Retinal pigment epithelial cell (primary cell): ENCODE measurements at regions not wholly inside any gene's neighbourhood (a gene's known extent, or its start where the extent isn't known, plus 50 kb on each side); places are given as distances from the start of the nearest gene placed in this dataset.

Experiments used
- DNase-seq: peaks from one replicate; pipeline ENCODE4 v3.0.0-alpha.2; 2010; ENCODE audit warnings: low read depth
- H3K4me3 ChIP-seq: 2 replicates; pipeline ENCODE4 v1.5.1; 2011; ENCODE audit warnings: mild to moderate bottlenecking, low read length, control low read depth, moderate library complexity
- TF ChIP-seq, protein P1 (sequence below): conservative IDR thresholded peaks from 2 replicates; pipeline ENCODE4 v1.5.1; 2011; ENCODE audit warnings: low read depth, low read length, control low read depth, inconsistent platforms

- TF ChIP-seq, protein P1, sequence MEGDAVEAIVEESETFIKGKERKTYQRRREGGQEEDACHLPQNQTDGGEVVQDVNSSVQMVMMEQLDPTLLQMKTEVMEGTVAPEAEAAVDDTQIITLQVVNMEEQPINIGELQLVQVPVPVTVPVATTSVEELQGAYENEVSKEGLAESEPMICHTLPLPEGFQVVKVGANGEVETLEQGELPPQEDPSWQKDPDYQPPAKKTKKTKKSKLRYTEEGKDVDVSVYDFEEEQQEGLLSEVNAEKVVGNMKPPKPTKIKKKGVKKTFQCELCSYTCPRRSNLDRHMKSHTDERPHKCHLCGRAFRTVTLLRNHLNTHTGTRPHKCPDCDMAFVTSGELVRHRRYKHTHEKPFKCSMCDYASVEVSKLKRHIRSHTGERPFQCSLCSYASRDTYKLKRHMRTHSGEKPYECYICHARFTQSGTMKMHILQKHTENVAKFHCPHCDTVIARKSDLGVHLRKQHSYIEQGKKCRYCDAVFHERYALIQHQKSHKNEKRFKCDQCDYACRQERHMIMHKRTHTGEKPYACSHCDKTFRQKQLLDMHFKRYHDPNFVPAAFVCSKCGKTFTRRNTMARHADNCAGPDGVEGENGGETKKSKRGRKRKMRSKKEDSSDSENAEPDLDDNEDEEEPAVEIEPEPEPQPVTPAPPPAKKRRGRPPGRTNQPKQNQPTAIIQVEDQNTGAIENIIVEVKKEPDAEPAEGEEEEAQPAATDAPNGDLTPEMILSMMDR = peak; percentile 45
- no peak for DNase-seq
- H3K4me3 ChIP-seq = no peak overlapping the region
Observed at GRCh38 chr2:106572541-106573450, 85.6 kb downstream of the CD8B2 start.

- H3K4me3 ChIP-seq = no peak overlapping the region
- DNase-seq = no peak
- TF ChIP-seq, protein P1 = no peak
Observed at GRCh38 chr2:106573773-106574172, 86.6 kb downstream of the CD8B2 start.

DNA sequence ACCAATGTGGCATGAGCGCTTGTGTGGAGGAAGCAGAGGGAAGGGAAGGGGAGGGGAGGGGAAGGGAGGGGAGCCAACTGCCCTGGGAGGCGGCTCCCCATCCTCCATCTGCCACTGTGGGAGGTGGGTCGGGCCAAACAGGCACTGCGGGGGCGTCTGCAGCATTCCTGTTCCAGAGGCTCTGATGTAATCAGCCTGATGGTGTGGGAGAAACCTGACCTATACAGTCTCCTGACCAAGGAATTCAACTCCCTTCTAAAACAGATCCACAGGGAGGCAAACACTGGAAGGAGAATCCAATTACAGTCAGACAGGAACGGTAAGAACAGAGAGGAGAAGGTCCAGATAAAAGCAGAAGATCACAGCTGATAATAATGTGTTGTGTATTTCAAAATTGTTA lies 88.8 kb downstream of the CD8B2 start:
- TF ChIP-seq, protein P1 = no peak
- peak; percentile 43 for DNase-seq
- H3K4me3 ChIP-seq = no peak overlapping the region

GRCh38 chr2:106577255-106577651 lies 90.1 kb downstream of the CD8B2 start:
- H3K4me3 ChIP-seq = no peak overlapping the region
- TF ChIP-seq, protein P1 = no peak
- DNase-seq = no peak

- TF ChIP-seq, protein P1 = no peak
- no peak for DNase-seq
- no peak overlapping the region for H3K4me3 ChIP-seq
Observed at GRCh38 chr2:106579750-106580197, 92.6 kb downstream of the CD8B2 start.

GRCh38 chr2:106580241-106580640 lies 93.1 kb downstream of the CD8B2 start:
- no peak for DNase-seq
- TF ChIP-seq, protein P1 = no peak
- no peak overlapping the region for H3K4me3 ChIP-seq

DNA sequence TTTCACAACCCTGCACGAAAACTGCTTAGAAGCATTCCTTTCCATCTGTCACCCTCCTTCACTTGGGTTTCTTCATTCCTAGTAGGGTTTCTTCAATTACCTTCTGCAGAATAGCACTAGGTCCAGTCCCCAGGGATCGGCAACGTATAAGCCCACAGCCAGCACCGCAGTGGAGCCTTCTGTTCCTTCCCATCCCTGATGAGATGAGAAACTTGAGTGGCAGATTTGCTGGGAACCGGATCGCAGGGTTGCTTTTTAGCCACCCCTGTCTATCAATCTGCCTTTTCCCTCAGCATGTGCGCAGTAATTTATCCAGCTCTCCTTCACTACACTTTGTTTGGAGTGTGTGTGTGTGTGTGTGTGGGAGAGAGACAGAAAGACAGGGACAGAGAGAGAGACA lies 94.2 kb downstream of the CD8B2 start:
- no peak for DNase-seq
- TF ChIP-seq, protein P1 = no peak
- H3K4me3 ChIP-seq = no peak overlapping the region
